ENCODE measurements at regions not wholly inside any gene's neighbourhood (a gene's known extent, or its start where the extent isn't known, plus 50 kb on each side); places are given as distances from the start of the nearest gene placed in this dataset.

DNA sequence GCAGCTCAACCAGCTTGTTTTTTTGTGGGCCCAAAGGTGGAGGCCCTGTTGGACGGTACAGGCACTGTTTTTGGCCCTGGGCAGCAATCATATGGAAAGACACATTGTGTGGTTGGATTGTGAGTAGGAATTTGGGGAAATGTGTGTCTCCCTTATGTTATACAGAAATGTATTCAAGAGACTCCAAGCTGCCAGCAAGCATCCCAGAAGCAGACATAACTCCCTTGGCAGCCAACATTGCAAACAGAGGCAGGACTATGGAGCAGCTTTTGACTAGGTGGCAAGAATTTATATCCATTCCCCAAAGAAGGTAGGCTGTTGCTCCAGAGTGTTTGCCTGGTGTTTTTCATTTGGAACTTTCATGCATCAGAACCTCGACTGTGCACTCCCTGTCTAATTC, 104.9 kb downstream of the BUB3 start:
- TF ChIP-seq CTCF (IDR thresholded peaks at IDR 0.05) (no peak), POLR2AphosphoS5 (IDR thresholded peaks at IDR 0.05) (no peak), POLR2A (IDR thresholded peaks at IDR 0.05) (no peak), EP300 (IDR thresholded peaks at IDR 0.05) (no peak)
- H3K27me3 ChIP-seq, result no peaks in the 10 kb centered on the region
- no peak overlapping the region for H3K4me3 ChIP-seq
- no peak for DNase-seq
- WGBS, 2 donors, result 86 to 96% methylated on average over 2 of the region's 2 CpGs
- ATAC-seq (ENCODE audit: low FRiP score in 2 of 2), result no peak
- no peaks in the 10 kb centered on the region for H3K4me1 ChIP-seq
- no peak overlapping the region for H3K27ac ChIP-seq
- no peaks in the 10 kb centered on the region for H3K9me3 ChIP-seq
- no peaks in the 10 kb centered on the region for H3K36me3 ChIP-seq

DNA sequence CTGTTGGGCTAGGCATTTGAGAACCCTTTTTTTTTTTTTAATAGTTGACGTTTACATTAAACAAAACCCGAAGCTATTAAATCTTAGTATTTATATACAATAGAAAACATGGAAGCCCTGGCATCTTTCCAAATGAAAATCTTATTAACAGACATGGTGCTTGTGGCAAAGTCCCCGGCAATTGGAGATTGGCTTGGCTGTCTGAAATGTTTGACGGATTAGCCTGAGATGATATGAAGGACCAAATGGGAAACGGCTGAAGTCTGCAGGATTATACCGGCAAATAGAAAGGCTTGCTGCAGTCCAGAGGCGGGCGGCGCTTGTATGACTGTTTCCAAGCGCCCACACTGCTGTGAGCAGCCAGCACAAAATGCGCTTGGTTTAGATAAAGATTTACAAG, 105.6 kb downstream of the BUB3 start:
- WGBS, 2 donors, result 84 to 86% methylated on average over 11 of the region's 11 CpGs
- Histone ChIP-seq H3K36me3 (no peaks in the 10 kb centered on the region), H3K27ac (no peak overlapping the region), H3K4me1 (no peaks in the 10 kb centered on the region), H3K27me3 (no peaks in the 10 kb centered on the region), H3K9me3 (no peaks in the 10 kb centered on the region), H3K4me3 (no peak overlapping the region)
- TF ChIP-seq CTCF (IDR thresholded peaks at IDR 0.05) (no peak), EP300 (IDR thresholded peaks at IDR 0.05) (no peak), POLR2A (IDR thresholded peaks at IDR 0.05) (no peak), POLR2AphosphoS5 (IDR thresholded peaks at IDR 0.05) (no peak)
- ATAC-seq (ENCODE audit: low FRiP score in 2 of 2), result no peak
- DNase-seq, result no peak

- H3K27me3 ChIP-seq, result no peaks in the 10 kb centered on the region
- no peak overlapping the region for H3K27ac ChIP-seq
- ATAC-seq (ENCODE audit: low FRiP score in 2 of 2) (no peak), DNase-seq (no peak)
- WGBS, 2 donors, result 88% methylated on average over 9 of the region's 9 CpGs
- H3K4me3 ChIP-seq, result no peak overlapping the region
- H3K4me1 ChIP-seq, result no peaks in the 10 kb centered on the region
- TF ChIP-seq POLR2AphosphoS5 (IDR thresholded peaks at IDR 0.05) (no peak), EP300 (IDR thresholded peaks at IDR 0.05) (no peak), POLR2A (IDR thresholded peaks at IDR 0.05) (no peak), CTCF (IDR thresholded peaks at IDR 0.05) (no peak)
- no peaks in the 10 kb centered on the region for H3K36me3 ChIP-seq
- no peaks in the 10 kb centered on the region for H3K9me3 ChIP-seq
These were observed 108.3 kb downstream of the BUB3 start for GRCh38 chr10:123262456-123262855.

DNA sequence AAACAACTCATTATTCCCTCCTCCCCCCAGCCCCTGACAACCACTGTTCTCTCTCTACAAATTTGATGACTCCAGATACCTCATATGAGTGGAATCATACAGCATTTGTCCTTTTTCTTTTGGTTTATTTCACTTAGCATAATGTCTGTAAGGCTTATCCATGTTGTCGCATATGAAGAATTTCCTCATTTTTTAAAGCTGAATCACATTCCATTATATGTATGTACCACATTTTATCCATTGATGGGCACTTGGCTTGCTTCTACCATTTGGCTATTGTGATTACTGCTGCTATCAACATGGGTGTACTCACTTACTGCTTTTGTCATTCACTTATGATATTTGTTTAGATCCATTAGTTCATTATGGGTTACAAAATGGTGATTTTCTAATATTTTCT, 112.8 kb downstream of the BUB3 start:
- H3K4me3 ChIP-seq, result no peak overlapping the region
- H3K27me3 ChIP-seq, result no peaks in the 10 kb centered on the region
- 91 to 97% methylated on average over 1 of the region's 1 CpG for WGBS, 2 donors
- DNase-seq (no peak), ATAC-seq (ENCODE audit: low FRiP score in 2 of 2) (no peak)
- no peaks in the 10 kb centered on the region for H3K9me3 ChIP-seq
- no peak overlapping the region for H3K27ac ChIP-seq
- H3K36me3 ChIP-seq, result no peaks in the 10 kb centered on the region
- TF ChIP-seq EP300 (IDR thresholded peaks at IDR 0.05) (no peak), CTCF (IDR thresholded peaks at IDR 0.05) (no peak), POLR2A (IDR thresholded peaks at IDR 0.05) (no peak), POLR2AphosphoS5 (IDR thresholded peaks at IDR 0.05) (no peak)
- H3K4me1 ChIP-seq, result no peaks in the 10 kb centered on the region

GRCh38 chr10:123269017-123269552, 114.9 kb downstream of the BUB3 start:
- DNase-seq, result no peak
- Histone ChIP-seq H3K27ac (no peak overlapping the region), H3K27me3 (no peaks in the 10 kb centered on the region), H3K9me3 (no peaks in the 10 kb centered on the region), H3K4me1 (no peaks in the 10 kb centered on the region), H3K36me3 (no peaks in the 10 kb centered on the region), H3K4me3 (no peak overlapping the region)
- ATAC-seq (ENCODE audit: low FRiP score in 2 of 2), result no peak
- TF ChIP-seq CTCF (IDR thresholded peaks at IDR 0.05), result no peak
- no peak for TF ChIP-seq POLR2A (IDR thresholded peaks at IDR 0.05)
- TF ChIP-seq EP300 (IDR thresholded peaks at IDR 0.05), result no peak
- no peak for TF ChIP-seq POLR2AphosphoS5 (IDR thresholded peaks at IDR 0.05)
- 76 to 87% methylated on average over 9 of the region's 9 CpGs for WGBS, 2 donors
